Smooth muscle cell (in vitro differentiated cells): ENCODE measurements at regions not wholly inside any gene's neighbourhood (a gene's known extent, or its start where the extent isn't known, plus 50 kb on each side); places are given as distances from the start of the nearest gene placed in this dataset.

ENCODE experiments used
- DNase-seq: peaks from one replicate; lab custom pipeline; 2025; ENCODE audit not compliant: unreplicated experiment; lab: John Stamatoyannopoulos, UW
- H2AFZ ChIP-seq: fragments of 200-600 bp; sonication (generic); 2 replicates; pipeline ENCODE4 v1.6.0; 2016; ENCODE audit warnings: antibody characterized with exemption, low read depth, mild to moderate bottlenecking
- H3F3A ChIP-seq: fragments of 200-600 bp; sonication (generic); 2 replicates; pipeline ENCODE4 v1.6.0; 2017; ENCODE audit warnings: antibody characterized with exemption, low read depth
- H3K27ac ChIP-seq: fragments of 200-600 bp; sonication (generic); 2 replicates; pipeline ENCODE4 v1.5.1; 2016; ENCODE audit warnings: low read depth, mild to moderate bottlenecking
- H3K27me3 ChIP-seq: fragments of 200-600 bp; sonication (generic); 2 replicates; pipeline ENCODE4 v1.6.1; 2016; ENCODE audit warnings: low read depth, mild to moderate bottlenecking
- H3K36me3 ChIP-seq: fragments of 200-600 bp; sonication (generic); 2 replicates; pipeline ENCODE4 v1.5.1; 2016; ENCODE audit warnings: low read depth
- H3K4me1 ChIP-seq: fragments of 200-600 bp; sonication (generic); 2 replicates; pipeline ENCODE4 v1.5.1; 2016; ENCODE audit warnings: low read depth
- H3K4me2 ChIP-seq: fragments of 200-600 bp; sonication (generic); 2 replicates; pipeline ENCODE4 v1.6.0; 2016; ENCODE audit warnings: mild to moderate bottlenecking
- H3K4me3 ChIP-seq: fragments of 200-600 bp; sonication (generic); 2 replicates; pipeline ENCODE4 v1.5.1; 2016; ENCODE audit warnings: mild to moderate bottlenecking
- H3K79me2 ChIP-seq: fragments of 200-600 bp; sonication (generic); 2 replicates; pipeline ENCODE4 v1.6.0; 2016; ENCODE audit warnings: low read depth, mild to moderate bottlenecking
- H3K9ac ChIP-seq: fragments of 200-600 bp; sonication (generic); 2 replicates; pipeline ENCODE4 v1.6.0; 2016; ENCODE audit warnings: low read depth
- H3K9me3 ChIP-seq: fragments of 200-600 bp; sonication (generic); replicated peaks from 2 replicates; pipeline ENCODE4 v1.5.1; 2016; ENCODE audit warnings: low read depth
- H4K20me1 ChIP-seq: fragments of 200-600 bp; sonication (generic); 2 replicates; pipeline ENCODE4 v1.6.0; 2016; ENCODE audit warnings: low read depth
- CTCF ChIP-seq: fragments of 200-600 bp; sonication (generic); IDR thresholded peaks from 2 replicates; pipeline ENCODE4 v1.5.1; 2017; ENCODE audit warnings: borderline replicate concordance, mild to moderate bottlenecking, antibody characterized with exemption; ENCODE audit not compliant: insufficient read depth, poor library complexity, severe bottlenecking
- WGBS: methylation state at CpG from one replicate; pipeline ENCODE4 v1.1.7; 2016; ENCODE audit warnings: low lambda C conversion rate; 5-methylcytosine and 5-hydroxymethylcytosine counted together

- WGBS = 90% methylated on average over 7 of the region's 7 CpGs
- Histone ChIP-seq H3K9me3 (no peaks in the 10 kb centered on the region), H3K79me2 (no peaks in the 10 kb centered on the region), H3F3A (no peaks in the 10 kb centered on the region), H3K4me1 (no peaks in the 10 kb centered on the region), H3K27me3 (no peaks in the 10 kb centered on the region), H3K36me3 (no peaks in the 10 kb centered on the region), H2AFZ (no peak overlapping the region), H3K4me3 (no peak overlapping the region), H3K27ac (no peak overlapping the region), H3K9ac (no peak overlapping the region), H3K4me2 (no peak overlapping the region), H4K20me1 (no peaks in the 10 kb centered on the region)
- TF ChIP-seq CTCF = no peak
- DNase-seq = no peak
Observed at GRCh38 chr10:47090903-47091302, 179.7 kb downstream of the PTPN20 start.

- H3F3A ChIP-seq = no peaks in the 10 kb centered on the region
- no peak for TF ChIP-seq CTCF
- H3K4me2 ChIP-seq = no peak overlapping the region
- no peaks in the 10 kb centered on the region for H4K20me1 ChIP-seq
- no peaks in the 10 kb centered on the region for H3K9me3 ChIP-seq
- H2AFZ ChIP-seq = no peak overlapping the region
- H3K4me3 ChIP-seq = no peak overlapping the region
- H3K79me2 ChIP-seq = no peaks in the 10 kb centered on the region
- H3K27me3 ChIP-seq = no peaks in the 10 kb centered on the region
- no peak overlapping the region for H3K9ac ChIP-seq
- DNase-seq = no peak
- H3K36me3 ChIP-seq = no peaks in the 10 kb centered on the region
- 97% methylated on average over 2 of the region's 2 CpGs for WGBS
- H3K27ac ChIP-seq = no peak overlapping the region
- H3K4me1 ChIP-seq = no peaks in the 10 kb centered on the region
Observed at GRCh38 chr10:47091421-47091820, 180.2 kb downstream of the PTPN20 start.

GRCh38 chr10:47092376-47092775 lies 181.1 kb downstream of the PTPN20 start:
- no peak overlapping the region for H3K9ac ChIP-seq
- H3K4me2 ChIP-seq = no peak overlapping the region
- H3K9me3 ChIP-seq = no peaks in the 10 kb centered on the region
- H3K36me3 ChIP-seq = no peaks in the 10 kb centered on the region
- H3K27ac ChIP-seq = no peak overlapping the region
- no peak overlapping the region for H3K4me3 ChIP-seq
- H2AFZ ChIP-seq = no peak overlapping the region
- WGBS = 94% methylated on average over 4 of the region's 4 CpGs
- H3K27me3 ChIP-seq = no peaks in the 10 kb centered on the region
- no peak for DNase-seq
- no peaks in the 10 kb centered on the region for H3F3A ChIP-seq
- no peaks in the 10 kb centered on the region for H4K20me1 ChIP-seq
- TF ChIP-seq CTCF = no peak
- H3K79me2 ChIP-seq = no peaks in the 10 kb centered on the region
- no peaks in the 10 kb centered on the region for H3K4me1 ChIP-seq

GRCh38 chr10:47092831-47093230 lies 181.6 kb downstream of the PTPN20 start:
- 96% methylated on average over 5 of the region's 5 CpGs for WGBS

More at GRCh38 chr10:47092831-47093230, 181.6 kb downstream of the PTPN20 start:
- Histone ChIP-seq H3K4me1 (no peaks in the 10 kb centered on the region), H3K9ac (no peak overlapping the region), H4K20me1 (no peaks in the 10 kb centered on the region), H2AFZ (no peak overlapping the region), H3F3A (no peaks in the 10 kb centered on the region), H3K4me2 (no peak overlapping the region), H3K4me3 (no peak overlapping the region), H3K36me3 (no peaks in the 10 kb centered on the region), H3K27me3 (no peaks in the 10 kb centered on the region), H3K27ac (no peak overlapping the region), H3K9me3 (no peaks in the 10 kb centered on the region), H3K79me2 (no peaks in the 10 kb centered on the region)
- no peak for DNase-seq
- TF ChIP-seq CTCF = no peak
